CD4-positive, alpha-beta T cell treated with Interleukin-10 for 1 hour (primary cell): ENCODE measurements at regions not wholly inside any gene's neighbourhood (a gene's known extent, or its start where the extent isn't known, plus 50 kb on each side); places are given as distances from the start of the nearest gene placed in this dataset.

ENCODE experiments used
- DNase-seq: peaks from one replicate; pipeline ENCODE4 v3.0.0-alpha.2; 2020

GRCh38 chr13:72150502-72150901, 283.5 kb upstream of the DACH1 start:
- no peak for DNase-seq

GRCh38 chr13:72149701-72150100, 282.7 kb upstream of the DACH1 start:
- DNase-seq: no peak

GRCh38 chr13:72146816-72147215, 279.8 kb upstream of the DACH1 start:
- DNase-seq: no peak

- no peak for DNase-seq
These were observed 278.4 kb upstream of the DACH1 start for GRCh38 chr13:72145383-72145782.

- no peak for DNase-seq
These were observed 277.6 kb upstream of the DACH1 start for GRCh38 chr13:72144636-72145035.

- no peak for DNase-seq
These were observed 275.0 kb upstream of the DACH1 start for GRCh38 chr13:72141855-72142519.

GRCh38 chr13:72139192-72139591, 272.2 kb upstream of the DACH1 start:
- DNase-seq: no peak

GRCh38 chr13:72132075-72132474, 265.1 kb upstream of the DACH1 start:
- no peak for DNase-seq

GRCh38 chr13:72129117-72129516, 262.1 kb upstream of the DACH1 start:
- no peak for DNase-seq

- DNase-seq: no peak
These were observed 260.0 kb upstream of the DACH1 start for GRCh38 chr13:72127031-72127430.

- DNase-seq: no peak
These were observed 259.4 kb upstream of the DACH1 start for GRCh38 chr13:72126424-72126823.

GRCh38 chr13:72125561-72125960, 258.6 kb upstream of the DACH1 start:
- no peak for DNase-seq

- DNase-seq: no peak
These were observed 255.8 kb upstream of the DACH1 start for GRCh38 chr13:72122661-72123255.

- DNase-seq: no peak
These were observed 254.5 kb upstream of the DACH1 start for GRCh38 chr13:72121466-72121865.

GRCh38 chr13:72120632-72121031, 253.6 kb upstream of the DACH1 start:
- DNase-seq: no peak

GRCh38 chr13:72113931-72114330, 246.9 kb upstream of the DACH1 start:
- DNase-seq: no peak

- no peak for DNase-seq
These were observed 246.1 kb upstream of the DACH1 start for GRCh38 chr13:72113076-72113475.

GRCh38 chr13:72112216-72112615, 245.2 kb upstream of the DACH1 start:
- no peak for DNase-seq

GRCh38 chr13:72109863-72110262, 242.9 kb upstream of the DACH1 start:
- DNase-seq: no peak

- no peak for DNase-seq
These were observed 237.7 kb upstream of the DACH1 start for GRCh38 chr13:72104656-72105180.

GRCh38 chr13:72101768-72102400, 234.9 kb upstream of the DACH1 start:
- no peak for DNase-seq

- no peak for DNase-seq
These were observed 233.3 kb upstream of the DACH1 start for GRCh38 chr13:72100339-72100738.

- DNase-seq: no peak
These were observed 230.6 kb upstream of the DACH1 start for GRCh38 chr13:72097568-72097967.

- no peak for DNase-seq
These were observed 226.3 kb upstream of the DACH1 start for GRCh38 chr13:72093262-72093661.
